ENCODE measurements at regions not wholly inside any gene's neighbourhood (a gene's known extent, or its start where the extent isn't known, plus 50 kb on each side); places are given as distances from the start of the nearest gene placed in this dataset.
"Not testable (repeated sequence)": the region's sequence is repeated elsewhere in the genome, so short reads cannot be mapped to it uniquely, and the experiment has no call there.

DNA sequence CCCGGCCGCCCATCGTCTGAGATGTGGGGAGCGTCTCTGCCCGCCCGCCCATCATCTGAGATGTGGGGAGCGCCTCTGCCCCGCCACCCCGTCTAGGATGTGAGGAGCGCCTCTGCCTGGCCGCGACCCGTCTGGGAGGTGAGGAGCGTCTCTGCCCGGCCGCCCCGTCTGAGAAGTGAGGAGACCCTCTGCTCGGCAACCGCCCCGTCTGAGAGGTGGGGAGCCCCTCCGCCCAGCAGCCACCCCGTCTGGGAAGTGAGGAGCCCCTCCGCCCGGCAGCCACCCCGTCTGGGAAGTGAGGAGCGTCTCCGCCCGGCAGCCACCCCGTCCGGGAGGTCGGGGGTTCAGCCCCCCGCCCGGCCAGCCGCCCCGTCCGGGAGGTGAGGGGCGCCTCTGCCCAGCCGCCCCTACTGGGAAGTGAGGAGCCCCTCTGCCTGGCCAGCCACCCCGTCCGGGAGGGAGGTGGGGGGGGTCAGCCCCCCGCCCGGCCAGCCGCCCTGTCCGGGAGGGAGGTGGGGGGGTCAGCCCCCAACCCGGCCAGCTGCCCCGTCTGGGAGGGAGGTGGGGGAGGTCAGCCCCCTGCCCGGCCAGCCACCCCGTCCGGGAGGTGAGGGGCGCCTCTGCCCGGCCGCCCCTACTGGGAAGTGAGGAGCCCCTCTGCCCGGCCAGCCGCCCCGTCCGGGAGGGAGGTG lies 54.9 kb upstream of the CACHD1 start:
- not testable (repeated sequence) for DNase-seq (ENCODE audit: low read depth, low spot score); H3K4me3 ChIP-seq (ENCODE audit: low read length)

DNA sequence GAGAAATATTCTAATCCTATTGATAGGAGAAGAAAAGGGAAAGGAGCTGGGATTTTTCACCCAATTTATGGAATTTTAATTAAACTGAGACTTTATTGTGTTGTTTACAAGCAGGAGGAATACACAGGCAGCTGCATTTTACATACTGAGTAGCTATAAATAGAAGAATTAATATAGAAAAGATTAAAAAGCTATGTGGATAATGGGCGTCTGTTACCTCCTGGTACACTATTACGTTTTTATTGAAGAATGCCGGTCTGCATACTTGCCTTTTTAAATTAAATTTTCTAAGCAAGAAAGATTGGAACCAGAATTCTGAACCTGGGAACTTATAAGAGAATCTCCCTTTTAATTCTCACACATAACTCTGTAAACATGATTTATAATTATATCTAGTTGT lies 52.1 kb upstream of the CACHD1 start:
- DNase-seq (ENCODE audit: low read depth, low spot score): no peak
- no peak overlapping the region for H3K4me3 ChIP-seq (ENCODE audit: low read length)
